RWPE2 (cell line): ENCODE measurements at regions not wholly inside any gene's neighbourhood (a gene's known extent, or its start where the extent isn't known, plus 50 kb on each side); places are given as distances from the start of the nearest gene placed in this dataset.

Source experiments
- ATAC-seq: fragments of 200-7000 bp; cut with Tn5 transposase; 3 replicates; pipeline ENCODE4 v1.9.1; 2021; ENCODE audit warnings: low read depth
- DNase-seq: peaks from one replicate; pipeline ENCODE4 v3.0.0-alpha.2; 2020; ENCODE audit warnings: low spot score
- H3K27ac ChIP-seq: fragments of 450-650 bp; 2 replicates; pipeline ENCODE4 v1.5.1; 2017; ENCODE audit warnings: mild to moderate bottlenecking; ENCODE audit not compliant: poor library complexity, severe bottlenecking
- H3K27me3 ChIP-seq: fragments of 250-450 bp; sonication (Bioruptor Pico); 2 replicates; pipeline ENCODE4 v1.5.1; 2021; ENCODE audit warnings: mild to moderate bottlenecking, moderate library complexity; ENCODE audit not compliant: insufficient read depth, poor library complexity, severe bottlenecking
- H3K36me3 ChIP-seq: fragments of 250-450 bp; sonication (Bioruptor Pico); 2 replicates; pipeline ENCODE4 v1.5.1; 2020; ENCODE audit warnings: low read depth, mild to moderate bottlenecking, moderate library complexity
- H3K4me1 ChIP-seq: fragments of 250-450 bp; sonication (Bioruptor Pico); 2 replicates; pipeline ENCODE4 v1.5.1; 2021; ENCODE audit warnings: mild to moderate bottlenecking, moderate library complexity; ENCODE audit not compliant: insufficient read depth, poor library complexity, severe bottlenecking
- H3K4me3 ChIP-seq: fragments of 250-450 bp; sonication (Bioruptor Pico); 2 replicates; pipeline ENCODE4 v1.5.1; 2021; ENCODE audit warnings: mild to moderate bottlenecking, moderate library complexity; ENCODE audit not compliant: severe bottlenecking
- H3K9me3 ChIP-seq: fragments of 250-450 bp; sonication (Bioruptor Pico); 2 replicates; pipeline ENCODE4 v1.5.1; 2021; ENCODE audit warnings: mild to moderate bottlenecking, moderate library complexity; ENCODE audit not compliant: severe bottlenecking
- TF ChIP-seq, protein P1 (sequence below): fragments of 450-650 bp; IDR thresholded peaks from one replicate; pipeline ENCODE4 v1.5.1; 2017; ENCODE audit warnings: mild to moderate bottlenecking, moderate library complexity; ENCODE audit not compliant: poor library complexity, severe bottlenecking

DNA sequence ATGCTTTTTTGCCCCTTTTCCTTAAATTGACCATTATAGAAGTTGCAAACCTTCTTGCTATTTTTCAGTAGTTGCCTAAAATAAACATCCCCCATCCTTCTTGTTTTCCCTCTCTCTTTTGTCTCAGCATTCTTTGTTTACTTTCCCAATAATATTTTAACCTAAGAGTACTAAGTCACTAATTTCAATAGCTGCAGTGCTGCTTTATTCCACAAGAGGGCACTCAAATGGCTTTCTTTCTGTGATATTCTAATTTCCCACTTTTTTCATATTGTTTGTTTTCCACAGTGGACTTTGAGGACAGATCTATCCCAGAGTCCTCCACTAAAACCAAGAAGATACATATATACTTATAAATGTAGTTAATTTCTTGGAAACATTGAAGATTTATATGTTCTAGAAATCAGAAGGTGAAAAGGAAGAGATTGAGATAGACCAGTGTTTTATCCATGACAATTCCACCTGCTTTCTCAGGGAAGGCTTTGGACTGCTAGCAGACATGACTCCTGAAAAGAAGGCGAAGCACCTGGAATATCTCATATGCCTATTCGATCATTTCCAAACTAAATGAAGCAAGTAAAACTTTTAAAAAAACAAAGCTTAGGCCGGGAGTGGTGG lies 104.8 kb upstream of the GRIK1 start:
- Histone ChIP-seq H3K27ac (no peak overlapping the region), H3K9me3 (no peaks in the 10 kb centered on the region), H3K4me1 (no peaks in the 10 kb centered on the region), H3K27me3 (no peaks in the 10 kb centered on the region), H3K4me3 (no peak overlapping the region), H3K36me3 (no peaks in the 10 kb centered on the region)
- TF ChIP-seq, protein P1, sequence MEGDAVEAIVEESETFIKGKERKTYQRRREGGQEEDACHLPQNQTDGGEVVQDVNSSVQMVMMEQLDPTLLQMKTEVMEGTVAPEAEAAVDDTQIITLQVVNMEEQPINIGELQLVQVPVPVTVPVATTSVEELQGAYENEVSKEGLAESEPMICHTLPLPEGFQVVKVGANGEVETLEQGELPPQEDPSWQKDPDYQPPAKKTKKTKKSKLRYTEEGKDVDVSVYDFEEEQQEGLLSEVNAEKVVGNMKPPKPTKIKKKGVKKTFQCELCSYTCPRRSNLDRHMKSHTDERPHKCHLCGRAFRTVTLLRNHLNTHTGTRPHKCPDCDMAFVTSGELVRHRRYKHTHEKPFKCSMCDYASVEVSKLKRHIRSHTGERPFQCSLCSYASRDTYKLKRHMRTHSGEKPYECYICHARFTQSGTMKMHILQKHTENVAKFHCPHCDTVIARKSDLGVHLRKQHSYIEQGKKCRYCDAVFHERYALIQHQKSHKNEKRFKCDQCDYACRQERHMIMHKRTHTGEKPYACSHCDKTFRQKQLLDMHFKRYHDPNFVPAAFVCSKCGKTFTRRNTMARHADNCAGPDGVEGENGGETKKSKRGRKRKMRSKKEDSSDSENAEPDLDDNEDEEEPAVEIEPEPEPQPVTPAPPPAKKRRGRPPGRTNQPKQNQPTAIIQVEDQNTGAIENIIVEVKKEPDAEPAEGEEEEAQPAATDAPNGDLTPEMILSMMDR, result peak; percentile 93
- DNase-seq (no peak), ATAC-seq (no peak)

DNA sequence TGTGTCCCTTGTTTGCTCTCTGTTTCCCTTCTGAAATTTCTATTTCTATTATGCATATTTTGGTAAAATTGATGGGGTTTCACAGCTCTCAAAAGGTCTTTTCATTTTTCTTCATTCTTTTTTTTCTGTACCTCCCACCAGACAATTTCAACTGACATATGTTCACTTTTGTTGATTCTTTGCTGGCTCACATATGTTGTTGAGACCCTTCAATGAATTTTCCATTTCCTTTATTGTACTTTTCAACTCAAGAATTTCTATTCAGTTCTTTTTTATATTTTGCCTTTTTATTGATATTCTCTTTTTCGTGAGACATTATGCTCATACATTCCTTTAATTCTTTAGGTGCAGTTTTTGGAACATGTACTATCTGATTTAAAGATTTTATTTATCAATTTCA lies 102.6 kb upstream of the GRIK1 start:
- H3K9me3 ChIP-seq, result no peaks in the 10 kb centered on the region
- no peaks in the 10 kb centered on the region for H3K27me3 ChIP-seq
- ATAC-seq (no peak), DNase-seq (no peak)
- H3K4me1 ChIP-seq, result no peaks in the 10 kb centered on the region
- H3K4me3 ChIP-seq, result no peak overlapping the region
- TF ChIP-seq, protein P1, result no peak
- H3K27ac ChIP-seq, result no peak overlapping the region
- H3K36me3 ChIP-seq, result no peaks in the 10 kb centered on the region

DNA sequence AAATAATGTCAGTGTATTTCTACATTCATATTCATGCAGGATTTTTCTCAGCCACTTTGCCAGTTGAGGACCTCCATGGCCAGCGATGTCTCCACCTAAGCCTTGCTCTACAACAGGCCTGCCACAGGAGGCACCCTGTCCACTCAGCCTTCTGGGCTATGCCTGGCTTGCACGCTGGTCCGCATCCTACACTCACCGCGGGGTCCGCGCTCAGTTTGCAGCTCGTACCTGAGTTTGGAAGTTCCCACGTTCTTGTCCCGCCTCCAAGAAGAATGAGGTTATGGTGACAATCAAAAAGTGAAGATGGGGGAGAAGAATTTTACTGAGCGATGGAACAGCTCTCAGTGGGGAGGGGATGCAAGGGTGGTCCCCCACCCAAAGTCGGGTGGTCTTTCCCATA lies 93.6 kb upstream of the GRIK1 start:
- no peaks in the 10 kb centered on the region for H3K9me3 ChIP-seq
- ATAC-seq, result no peak

DNA sequence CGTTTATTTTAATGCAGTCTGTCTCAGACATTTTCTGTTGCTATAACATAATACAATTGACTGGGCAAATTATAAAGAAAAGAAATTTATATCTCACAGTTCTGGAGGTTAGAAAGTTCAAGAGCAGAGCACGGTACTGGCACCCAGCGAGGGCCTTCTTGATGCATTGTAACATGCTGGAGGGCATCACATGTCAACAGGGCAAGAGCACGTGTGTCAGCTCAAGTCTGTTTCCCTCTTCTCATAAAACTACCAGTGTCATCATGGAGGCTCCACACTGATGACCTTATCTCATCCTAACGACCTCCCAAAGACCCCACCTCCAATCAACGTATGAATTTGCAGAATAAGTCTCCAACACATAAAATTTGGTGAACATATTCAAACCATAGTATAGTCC lies 90.6 kb upstream of the GRIK1 start:
- no peak for DNase-seq
- H3K4me1 ChIP-seq, result no peaks in the 10 kb centered on the region
- H3K36me3 ChIP-seq, result no peaks in the 10 kb centered on the region
- no peak for ATAC-seq
- no peak overlapping the region for H3K27ac ChIP-seq
- TF ChIP-seq, protein P1, result no peak
- H3K9me3 ChIP-seq, result no peaks in the 10 kb centered on the region
- H3K4me3 ChIP-seq, result no peak overlapping the region
- H3K27me3 ChIP-seq, result peaks cover 3% of the 10 kb centered on the region

More for the DNA sequence above, 93.6 kb upstream of the GRIK1 start:
- TF ChIP-seq, protein P1, result no peak
- no peak for DNase-seq
- no peak overlapping the region for H3K27ac ChIP-seq
- H3K27me3 ChIP-seq, result no peaks in the 10 kb centered on the region
- no peak overlapping the region for H3K4me3 ChIP-seq
- no peaks in the 10 kb centered on the region for H3K4me1 ChIP-seq
- no peaks in the 10 kb centered on the region for H3K36me3 ChIP-seq

DNA sequence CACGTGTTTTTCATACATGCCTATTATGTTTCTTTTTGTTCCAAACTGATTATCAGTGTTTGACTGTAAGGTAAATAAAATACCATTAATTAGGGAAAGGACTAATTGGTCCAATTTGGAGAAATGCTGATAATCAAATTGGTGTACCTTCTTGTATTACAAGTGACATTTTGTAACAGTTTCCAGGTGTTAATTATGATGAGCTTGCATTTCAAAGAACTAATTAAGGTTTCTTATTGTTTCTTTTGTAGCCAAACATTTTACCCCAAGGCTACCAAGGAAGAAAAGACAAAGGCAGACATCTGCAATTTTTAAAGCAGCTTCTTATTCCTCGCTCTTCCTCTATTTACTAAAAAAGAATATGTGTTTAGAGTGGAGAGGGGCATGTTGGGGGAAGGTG lies 88.7 kb upstream of the GRIK1 start:
- TF ChIP-seq, protein P1, result no peak
- no peak overlapping the region for H3K4me3 ChIP-seq
- no peak overlapping the region for H3K27ac ChIP-seq
- H3K9me3 ChIP-seq, result no peaks in the 10 kb centered on the region
- no peak for DNase-seq
- H3K27me3 ChIP-seq, result peaks cover 3% of the 10 kb centered on the region
- no peaks in the 10 kb centered on the region for H3K36me3 ChIP-seq
- no peak for ATAC-seq
- no peaks in the 10 kb centered on the region for H3K4me1 ChIP-seq
